ENCODE measurements at regions not wholly inside any gene's neighbourhood (a gene's known extent, or its start where the extent isn't known, plus 50 kb on each side); places are given as distances from the start of the nearest gene placed in this dataset.

DNA sequence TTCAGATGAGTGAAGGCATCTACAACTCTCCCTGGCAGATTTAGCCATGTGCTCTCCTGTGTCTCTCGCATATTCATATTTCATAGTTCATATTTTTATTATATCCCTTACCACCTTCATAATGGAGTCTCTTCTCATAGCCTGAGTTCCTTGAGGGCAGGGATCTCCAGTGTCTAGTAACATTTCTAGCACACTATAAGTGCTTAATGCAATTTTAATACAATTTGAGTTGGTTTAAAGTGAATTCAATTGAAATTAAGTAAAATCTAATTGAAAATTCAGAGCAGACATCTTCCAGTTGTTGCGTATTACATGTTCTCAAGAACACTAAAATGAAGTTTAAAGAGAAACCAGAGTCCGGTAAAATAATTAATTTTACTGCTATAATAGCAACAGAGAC, 163.6 kb upstream of the GNAI1 start:
- 78% methylated on average over 3 of the region's 3 CpGs for WGBS (ENCODE audit: insufficient coverage, low coverage, low lambda C conversion rate, missing lambda C conversion rate)
- intact Hi-C loops (cut with DNase I) = no loop called here
- Histone ChIP-seq H3K36me3 (no peaks in the 10 kb centered on the region), H3K27me3 (no peaks in the 10 kb centered on the region), H3K4me1 (no peaks in the 10 kb centered on the region), H3K27ac (no peak overlapping the region), H3K9me3 (no peaks in the 10 kb centered on the region), H3K4me3 (no peak overlapping the region)
- ATAC-seq (no peak), DNase-seq (no peak)
- TF ChIP-seq POLR2A (IDR thresholded peaks at IDR 0.05) = no peak
- TF ChIP-seq, protein P1, sequence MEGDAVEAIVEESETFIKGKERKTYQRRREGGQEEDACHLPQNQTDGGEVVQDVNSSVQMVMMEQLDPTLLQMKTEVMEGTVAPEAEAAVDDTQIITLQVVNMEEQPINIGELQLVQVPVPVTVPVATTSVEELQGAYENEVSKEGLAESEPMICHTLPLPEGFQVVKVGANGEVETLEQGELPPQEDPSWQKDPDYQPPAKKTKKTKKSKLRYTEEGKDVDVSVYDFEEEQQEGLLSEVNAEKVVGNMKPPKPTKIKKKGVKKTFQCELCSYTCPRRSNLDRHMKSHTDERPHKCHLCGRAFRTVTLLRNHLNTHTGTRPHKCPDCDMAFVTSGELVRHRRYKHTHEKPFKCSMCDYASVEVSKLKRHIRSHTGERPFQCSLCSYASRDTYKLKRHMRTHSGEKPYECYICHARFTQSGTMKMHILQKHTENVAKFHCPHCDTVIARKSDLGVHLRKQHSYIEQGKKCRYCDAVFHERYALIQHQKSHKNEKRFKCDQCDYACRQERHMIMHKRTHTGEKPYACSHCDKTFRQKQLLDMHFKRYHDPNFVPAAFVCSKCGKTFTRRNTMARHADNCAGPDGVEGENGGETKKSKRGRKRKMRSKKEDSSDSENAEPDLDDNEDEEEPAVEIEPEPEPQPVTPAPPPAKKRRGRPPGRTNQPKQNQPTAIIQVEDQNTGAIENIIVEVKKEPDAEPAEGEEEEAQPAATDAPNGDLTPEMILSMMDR (IDR thresholded peaks at IDR 0.05) = no peak

DNA sequence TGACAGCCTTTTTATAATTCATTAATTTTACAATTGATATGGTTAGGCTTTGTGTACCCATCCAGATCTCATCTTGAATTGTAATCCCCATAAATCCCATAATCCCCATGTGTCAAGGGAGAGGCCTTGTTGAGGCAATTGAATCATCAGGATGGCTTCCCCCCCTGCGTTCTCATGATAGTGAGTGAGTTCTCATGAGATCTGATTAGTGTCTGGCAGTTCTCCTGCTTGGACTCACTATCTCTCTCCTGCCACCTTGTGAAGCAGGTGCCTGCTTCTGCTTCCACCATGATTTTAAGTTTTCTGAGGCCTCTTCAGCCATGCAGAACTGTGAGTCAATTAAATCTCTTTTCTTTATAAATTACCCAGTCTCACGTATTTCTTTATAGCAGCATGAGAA, 165.7 kb upstream of the GNAI1 start:
- H3K4me3 ChIP-seq = no peak overlapping the region
- no peak for DNase-seq

GRCh38 chr7:79968077-79968648, 166.5 kb upstream of the GNAI1 start:
- Histone ChIP-seq H3K27me3 (no peaks in the 10 kb centered on the region), H3K4me1 (no peaks in the 10 kb centered on the region), H3K27ac (no peak overlapping the region), H3K36me3 (no peaks in the 10 kb centered on the region), H3K9me3 (no peaks in the 10 kb centered on the region), H3K4me3 (no peak overlapping the region)
- intact Hi-C loops (cut with DNase I) = no loop called here
- no peak for DNase-seq
- TF ChIP-seq, protein P1 (IDR thresholded peaks at IDR 0.05) = no peak
- no peak for TF ChIP-seq POLR2A (IDR thresholded peaks at IDR 0.05)
- WGBS (ENCODE audit: insufficient coverage, low coverage, low lambda C conversion rate, missing lambda C conversion rate) = 64% methylated on average over 2 of the region's 4 CpGs
- ATAC-seq = no peak

More for the DNA sequence above, 165.7 kb upstream of the GNAI1 start:
- H3K36me3 ChIP-seq = no peaks in the 10 kb centered on the region
- H3K4me1 ChIP-seq = no peaks in the 10 kb centered on the region
- H3K9me3 ChIP-seq = no peaks in the 10 kb centered on the region
- intact Hi-C loops (cut with DNase I) = no loop called here
- 46% methylated on average over 2 of the region's 2 CpGs for WGBS (ENCODE audit: insufficient coverage, low coverage, low lambda C conversion rate, missing lambda C conversion rate)
- no peak overlapping the region for H3K27ac ChIP-seq
- TF ChIP-seq POLR2A (IDR thresholded peaks at IDR 0.05) = no peak
- TF ChIP-seq, protein P1 (IDR thresholded peaks at IDR 0.05) = no peak
- no peaks in the 10 kb centered on the region for H3K27me3 ChIP-seq
- ATAC-seq = no peak

DNA sequence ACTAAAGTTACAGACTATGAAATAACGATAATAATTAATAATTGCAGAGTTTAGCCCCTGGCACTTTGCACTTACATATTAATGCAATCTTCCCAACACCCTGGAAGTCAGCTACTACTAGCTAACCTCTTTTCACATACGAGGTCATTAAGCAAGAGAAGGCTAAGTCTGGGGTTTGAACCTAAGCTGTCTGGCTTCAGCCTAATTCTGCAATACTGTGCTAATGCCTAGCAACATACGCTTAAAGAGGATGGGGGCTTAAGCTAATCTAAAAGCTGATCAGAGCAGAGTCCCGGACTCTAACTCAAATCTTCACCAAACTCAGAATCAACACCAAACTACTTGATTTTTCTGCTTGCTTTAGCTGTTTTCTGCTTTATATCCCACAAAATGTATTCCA, 168.7 kb upstream of the GNAI1 start:
- no peaks in the 10 kb centered on the region for H3K9me3 ChIP-seq
- no peak overlapping the region for H3K4me3 ChIP-seq
- H3K4me1 ChIP-seq = no peaks in the 10 kb centered on the region
- 51% methylated on average over 4 of the region's 4 CpGs for WGBS (ENCODE audit: insufficient coverage, low coverage, low lambda C conversion rate, missing lambda C conversion rate)
- TF ChIP-seq POLR2A (IDR thresholded peaks at IDR 0.05) = no peak
- TF ChIP-seq, protein P1 (IDR thresholded peaks at IDR 0.05) = no peak
- H3K36me3 ChIP-seq = no peaks in the 10 kb centered on the region
- intact Hi-C loops (cut with DNase I) = no loop called here
- no peaks in the 10 kb centered on the region for H3K27me3 ChIP-seq
- DNase-seq (no peak), ATAC-seq (no peak)
- H3K27ac ChIP-seq = no peak overlapping the region

DNA sequence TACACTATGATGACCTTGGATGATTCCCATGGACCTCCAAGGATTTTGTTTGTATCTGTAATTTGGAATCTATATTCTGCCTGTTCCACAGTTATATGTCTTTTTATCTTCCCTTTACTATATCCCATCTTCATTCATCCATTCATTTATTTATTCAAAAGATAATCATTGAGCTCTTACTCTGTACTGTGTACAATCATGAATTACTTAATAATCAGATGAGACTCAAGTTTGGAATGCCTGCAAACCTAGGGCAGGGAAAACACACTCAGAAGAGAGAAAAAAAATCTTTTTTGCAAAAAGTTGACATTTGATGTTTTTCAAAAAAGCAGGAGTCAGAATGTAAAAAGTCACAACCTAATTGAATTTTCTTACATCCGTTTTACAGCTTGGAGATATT, 170.2 kb upstream of the GNAI1 start:
- 50% methylated on average over 1 of the region's 1 CpG for WGBS (ENCODE audit: insufficient coverage, low coverage, low lambda C conversion rate, missing lambda C conversion rate)
- TF ChIP-seq, protein P1 (IDR thresholded peaks at IDR 0.05) = no peak
- TF ChIP-seq POLR2A (IDR thresholded peaks at IDR 0.05) = no peak
- DNase-seq (no peak), ATAC-seq (no peak)
- Histone ChIP-seq H3K27ac (no peak overlapping the region), H3K4me3 (no peak overlapping the region), H3K4me1 (no peaks in the 10 kb centered on the region), H3K27me3 (no peaks in the 10 kb centered on the region), H3K36me3 (no peaks in the 10 kb centered on the region), H3K9me3 (no peaks in the 10 kb centered on the region)
- intact Hi-C loops (cut with DNase I) = no loop called here

Measured in right lobe of liver (tissue), 6 donors.